ENCODE measurements at regions not wholly inside any gene's neighbourhood (a gene's known extent, or its start where the extent isn't known, plus 50 kb on each side); places are given as distances from the start of the nearest gene placed in this dataset.
A peak's percentile ranks its signal among the peaks of the same experiment; 100 is the strongest.
"Not testable (repeated sequence)": the region's sequence is repeated elsewhere in the genome, so short reads cannot be mapped to it uniquely, and the experiment has no call there.

DNA sequence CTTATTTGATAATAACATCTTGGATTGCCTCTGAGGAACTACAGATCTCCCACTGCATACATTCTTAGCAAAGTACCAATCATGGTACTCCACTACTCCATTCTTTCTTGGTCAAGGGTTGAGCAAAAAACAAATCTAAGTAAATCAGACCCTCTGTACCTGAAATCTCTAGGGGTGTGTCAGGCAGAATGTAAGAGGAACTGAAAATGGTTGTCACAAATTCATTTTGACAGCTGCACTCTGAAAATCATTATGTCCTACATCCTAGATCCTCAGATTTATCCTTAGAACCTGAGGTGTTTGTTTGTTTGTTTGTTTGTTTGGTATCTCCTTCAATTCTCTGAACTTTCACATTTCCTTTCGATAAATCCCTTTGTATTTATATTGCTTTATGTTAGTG, 433.2 kb upstream of the BTBD3 start:
- no peak for DNase-seq

DNA sequence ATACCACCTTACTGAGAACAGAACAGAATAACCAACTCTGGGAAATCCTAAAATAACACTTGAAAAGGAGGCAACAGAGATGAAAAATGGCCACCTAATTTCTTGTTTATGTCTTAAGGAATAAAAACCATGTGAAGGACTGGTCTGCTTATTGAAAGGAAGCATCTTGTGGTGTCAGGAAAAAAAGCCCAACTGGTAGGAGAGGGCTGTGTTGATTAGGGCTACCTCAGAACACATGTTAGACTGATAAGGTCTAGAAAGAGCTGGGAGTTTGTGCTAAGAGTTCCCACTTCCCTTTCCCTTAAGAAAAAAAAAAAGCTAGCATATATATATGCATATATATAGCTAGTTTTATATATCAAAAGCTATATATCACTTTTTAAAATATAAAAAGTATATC, 425.3 kb upstream of the BTBD3 start:
- DNase-seq, result no peak

GRCh38 chr20:11492846-11493245, 424.8 kb upstream of the BTBD3 start:
- no peak for DNase-seq

- no peak for DNase-seq
These were observed 421.3 kb upstream of the BTBD3 start for GRCh38 chr20:11496380-11496779.

- no peak for DNase-seq
These were observed 420.1 kb upstream of the BTBD3 start for GRCh38 chr20:11497545-11497944.

GRCh38 chr20:11499101-11499634, 418.5 kb upstream of the BTBD3 start:
- no peak for DNase-seq

DNA sequence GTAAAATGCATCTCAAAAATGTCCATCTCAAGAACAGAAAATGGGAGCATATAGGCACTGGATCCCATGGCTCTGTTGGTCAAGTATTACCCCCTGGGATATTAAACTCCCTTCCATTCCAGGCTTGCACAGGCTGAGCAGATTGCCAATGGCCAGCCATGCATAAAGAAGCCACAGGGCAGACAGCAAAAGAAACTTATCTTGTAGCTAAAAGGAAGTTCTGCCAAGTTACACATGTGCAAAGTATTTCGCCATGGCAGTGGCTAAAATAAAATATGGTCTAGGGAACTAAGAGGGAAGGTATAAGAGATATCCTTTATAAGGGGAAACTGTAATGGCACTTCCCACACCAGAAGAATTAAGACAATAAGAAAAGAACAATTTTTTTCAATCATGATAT, 415.6 kb upstream of the BTBD3 start:
- DNase-seq, result no peak

- no peak for DNase-seq
These were observed 415.0 kb upstream of the BTBD3 start for GRCh38 chr20:11502671-11503070.

GRCh38 chr20:11509776-11510175, 407.9 kb upstream of the BTBD3 start:
- no peak for DNase-seq

- no peak for DNase-seq
These were observed 405.9 kb upstream of the BTBD3 start for GRCh38 chr20:11511821-11512220.

GRCh38 chr20:11513241-11513745, 404.4 kb upstream of the BTBD3 start:
- not testable (repeated sequence) for DNase-seq

DNA sequence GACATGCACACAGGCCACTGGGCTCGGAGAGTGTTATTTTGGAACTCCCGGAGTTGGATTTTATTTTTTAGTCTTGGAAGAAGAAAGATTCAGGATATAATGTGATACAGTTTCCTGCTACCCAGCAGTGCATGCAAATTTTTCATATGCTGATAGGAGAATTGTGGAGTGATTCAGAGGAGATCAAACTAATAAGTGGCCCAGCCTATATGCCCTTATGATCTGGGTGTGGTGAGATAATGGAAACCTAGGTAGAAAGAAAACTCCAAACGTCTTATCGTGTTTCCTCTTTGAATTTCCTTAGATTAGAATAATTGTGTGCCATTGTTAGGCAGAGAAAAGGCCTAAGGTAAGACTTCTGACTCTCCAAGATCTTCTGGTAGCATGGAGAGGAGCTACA, 401.2 kb upstream of the BTBD3 start:
- no peak for DNase-seq

DNA sequence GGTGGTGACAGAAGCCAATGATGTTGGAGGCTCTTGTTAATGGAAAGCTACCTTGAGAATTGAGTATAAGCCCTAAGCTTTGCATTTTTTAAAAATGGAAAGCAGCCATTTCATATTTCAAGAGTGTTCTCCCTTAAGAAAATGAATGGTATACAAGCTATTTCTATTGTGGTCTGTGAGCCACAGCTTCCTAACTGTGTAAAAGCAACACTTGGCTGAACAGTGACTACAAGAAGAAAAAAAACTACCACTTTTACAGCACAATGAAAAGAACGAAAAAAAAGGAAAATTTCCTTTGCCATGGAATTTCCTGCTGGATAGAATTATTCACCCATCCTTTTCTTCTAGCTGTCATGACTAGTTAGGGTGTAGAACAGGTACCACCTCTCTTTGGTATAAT, 397.1 kb upstream of the BTBD3 start:
- no peak for DNase-seq

- no peak for DNase-seq
These were observed 396.0 kb upstream of the BTBD3 start for GRCh38 chr20:11521476-11522365.

DNA sequence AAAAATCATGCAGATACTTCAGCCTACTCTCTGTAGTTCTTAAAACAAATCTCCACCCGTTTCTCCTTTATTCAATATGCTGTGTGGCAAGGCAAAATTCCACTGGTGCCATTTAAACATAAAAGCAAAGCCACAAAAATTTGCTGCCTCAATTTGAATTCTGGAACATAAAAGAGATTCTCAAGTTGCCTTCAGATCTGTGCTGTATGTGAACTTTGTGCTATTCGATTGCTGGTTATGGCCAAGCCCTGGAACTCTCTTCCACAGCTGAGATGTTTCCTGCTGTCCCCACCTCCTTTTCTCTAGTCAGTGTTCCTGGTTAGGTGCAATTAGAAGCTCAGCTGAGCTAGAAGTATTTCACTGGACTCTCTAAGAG, 395.3 kb upstream of the BTBD3 start:
- no peak for DNase-seq

DNA sequence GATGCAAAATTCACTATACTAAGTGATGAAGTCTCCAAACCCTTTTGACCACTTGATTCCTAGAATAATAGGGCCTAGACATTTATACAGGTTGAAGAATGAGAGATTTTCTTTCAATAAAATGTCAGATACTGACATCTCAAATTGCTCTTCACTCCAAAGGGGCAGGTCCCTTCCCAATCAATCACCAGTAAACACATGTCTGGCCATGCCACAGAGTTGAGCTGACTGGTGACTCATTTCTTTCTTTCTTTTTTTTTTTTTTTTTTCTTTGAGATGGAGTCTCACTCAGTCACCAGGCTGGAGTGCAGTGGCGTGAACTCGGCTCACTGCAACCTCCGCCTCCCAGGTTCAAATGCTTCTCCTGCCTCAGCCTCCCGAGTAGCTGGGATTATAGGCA, 388.6 kb upstream of the BTBD3 start:
- no peak for DNase-seq

- DNase-seq, result no peak
These were observed 380.7 kb upstream of the BTBD3 start for GRCh38 chr20:11537032-11537431.

DNA sequence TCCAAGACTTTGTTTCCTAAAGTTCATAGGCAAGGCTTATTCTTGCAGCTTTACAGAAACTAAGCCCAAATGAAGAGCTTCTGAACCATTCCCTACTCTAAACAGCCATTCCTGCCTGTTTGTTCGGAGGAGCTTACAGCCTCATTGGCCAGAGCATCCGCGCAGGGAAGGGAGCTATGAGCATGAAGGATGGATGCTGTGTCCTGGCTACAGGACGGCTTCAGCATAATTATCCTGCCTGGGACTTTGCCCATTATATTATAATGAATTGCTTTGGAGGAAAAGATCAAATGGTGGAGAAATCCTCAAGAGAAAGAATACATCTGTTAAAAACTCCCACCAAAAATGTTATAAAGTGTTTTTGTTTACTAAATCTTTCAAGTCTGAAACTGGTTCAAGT, 378.2 kb upstream of the BTBD3 start:
- DNase-seq, result no peak

DNA sequence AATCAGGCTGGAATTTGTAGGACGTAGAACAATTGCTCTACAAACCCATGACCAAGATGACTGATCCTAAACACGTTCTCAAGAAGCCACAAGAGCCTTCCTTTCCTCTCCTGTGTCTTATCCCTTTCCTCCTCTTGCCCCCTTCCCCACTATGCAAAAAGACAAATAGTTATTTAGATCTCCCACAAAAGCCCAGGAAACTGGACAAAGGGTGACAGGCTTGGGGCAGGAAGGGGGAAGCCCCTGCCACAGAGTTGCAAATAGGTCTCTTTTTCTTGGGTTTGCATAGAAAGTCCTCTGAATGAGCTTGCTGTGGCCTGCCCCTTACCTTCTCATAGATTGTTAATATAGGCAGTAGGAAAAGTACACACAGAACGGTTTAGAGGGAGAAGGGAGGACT, 377.1 kb upstream of the BTBD3 start:
- no peak for DNase-seq

DNA sequence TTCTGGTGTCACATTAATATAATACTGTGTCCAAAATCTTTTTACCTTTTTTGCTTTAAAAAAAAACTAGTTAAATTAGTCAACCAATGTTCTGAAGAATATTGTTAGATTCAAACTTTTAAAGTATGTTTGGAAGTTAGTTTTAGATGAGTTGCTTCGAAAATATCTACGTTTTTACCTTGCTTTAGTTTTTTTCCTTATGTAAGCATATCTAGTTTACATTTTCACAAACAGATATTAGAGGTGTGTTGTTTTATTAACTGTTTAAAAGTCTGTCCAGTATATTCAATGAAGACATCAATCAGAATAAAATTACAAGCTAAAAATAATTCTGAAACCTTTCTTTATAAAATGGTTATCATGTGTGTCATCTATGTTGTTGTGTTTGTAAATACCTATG, 375.0 kb upstream of the BTBD3 start:
- DNase-seq, result no peak

DNA sequence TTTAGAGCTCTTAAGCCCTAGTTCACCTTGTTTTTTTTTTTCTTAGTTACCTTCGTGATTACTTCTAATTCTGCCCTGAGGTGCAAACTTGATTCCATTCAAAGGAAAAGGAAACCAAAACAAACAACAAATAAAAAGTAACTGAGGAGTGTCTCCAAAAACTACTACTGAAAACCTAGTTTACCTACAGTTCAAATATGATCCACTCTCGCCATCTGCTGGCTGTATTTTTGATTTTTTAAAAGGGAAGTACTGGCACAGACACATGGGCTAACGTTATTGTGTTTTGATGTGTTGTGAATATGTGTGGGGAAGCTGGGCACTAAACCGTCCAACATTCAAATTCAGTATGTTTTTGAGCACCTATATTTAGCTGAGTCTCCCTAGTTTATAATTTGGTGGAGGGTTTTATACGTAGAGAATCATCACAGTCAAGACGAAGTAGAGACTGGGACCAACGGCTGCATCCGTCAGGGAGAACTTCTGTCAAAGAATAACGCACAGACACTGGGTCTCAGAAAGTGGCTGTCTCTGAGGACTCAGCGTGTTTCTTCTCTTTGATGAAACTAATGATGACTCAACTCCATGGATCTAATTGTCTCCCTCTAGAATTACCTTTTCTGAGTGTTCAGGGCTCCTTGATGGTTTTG, 373.5 kb upstream of the BTBD3 start:
- peak; percentile 65 to 73 for DNase-seq

DNA sequence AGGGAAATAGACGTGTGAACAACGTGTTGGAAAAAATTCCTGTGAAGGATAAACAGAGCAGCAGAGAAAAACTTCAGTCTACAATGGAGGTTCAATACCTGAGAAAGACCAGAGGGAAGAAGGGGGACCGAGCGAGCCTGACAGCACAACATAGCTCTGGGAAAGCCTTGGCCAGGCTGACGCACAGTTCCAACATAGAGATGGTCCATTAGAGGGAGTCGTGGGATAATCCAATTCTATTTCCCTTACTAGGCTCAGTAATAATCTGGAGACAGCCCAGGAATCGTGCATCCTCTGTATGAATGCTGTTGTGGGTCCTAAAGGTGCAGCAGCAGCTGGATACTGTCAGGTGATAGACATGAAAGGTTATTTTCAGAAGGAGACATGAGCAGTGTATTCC, 370.8 kb upstream of the BTBD3 start:
- no peak for DNase-seq

GRCh38 chr20:11549172-11550103, 368.3 kb upstream of the BTBD3 start:
- DNase-seq, result no peak

Data from SHP77 (cell line).